OCI-M1 (cell line): ENCODE measurements at regions not wholly inside any gene's neighbourhood (a gene's known extent, or its start where the extent isn't known, plus 50 kb on each side); places are given as distances from the start of the nearest gene placed in this dataset.
"Not testable (repeated sequence)": the region's sequence is repeated elsewhere in the genome, so short reads cannot be mapped to it uniquely, and the experiment has no call there.

Experiments used
- DNase-seq: peaks from one replicate; lab custom pipeline; 2025; lab: John Stamatoyannopoulos, UW

DNA sequence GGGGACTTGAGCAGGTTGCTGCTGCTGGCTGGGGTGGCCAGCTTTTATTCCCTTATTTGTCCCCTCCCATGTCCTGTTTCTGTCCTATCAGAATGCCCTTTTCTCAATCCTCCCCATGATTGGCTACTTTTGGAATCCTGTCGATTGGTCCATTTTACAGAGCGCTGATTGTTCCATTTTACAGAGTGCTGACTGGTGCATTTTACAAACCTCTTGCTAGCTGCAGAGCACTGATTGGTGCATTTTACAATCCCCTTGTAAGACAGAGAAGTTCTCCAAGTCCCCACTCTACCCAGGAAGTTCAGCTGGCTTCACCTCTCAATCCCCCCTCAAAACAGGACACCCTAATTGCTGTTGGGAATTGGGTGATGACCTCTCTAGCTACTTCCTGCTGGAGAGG, 608.0 kb downstream of the C12orf50 start:
- not testable (repeated sequence) for DNase-seq

DNA sequence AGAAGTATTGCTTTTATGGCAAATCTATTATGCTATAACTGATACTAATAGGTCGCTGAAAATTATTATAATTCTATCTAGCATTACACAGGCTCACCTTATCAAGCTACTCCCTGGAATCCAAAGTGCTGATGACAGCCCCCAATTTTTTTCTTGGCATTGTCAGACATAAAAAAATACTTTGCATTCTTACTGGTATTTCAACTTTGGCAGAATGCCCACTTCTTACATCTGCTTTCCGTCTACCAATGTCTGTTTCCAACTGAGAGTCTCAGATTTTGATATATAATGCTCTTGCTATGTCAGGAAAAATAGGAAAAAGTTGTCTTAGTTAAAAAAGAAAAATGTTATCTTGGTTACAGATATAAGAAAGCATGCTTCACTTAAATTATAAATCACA, 615.4 kb downstream of the C12orf50 start:
- no peak for DNase-seq

DNA sequence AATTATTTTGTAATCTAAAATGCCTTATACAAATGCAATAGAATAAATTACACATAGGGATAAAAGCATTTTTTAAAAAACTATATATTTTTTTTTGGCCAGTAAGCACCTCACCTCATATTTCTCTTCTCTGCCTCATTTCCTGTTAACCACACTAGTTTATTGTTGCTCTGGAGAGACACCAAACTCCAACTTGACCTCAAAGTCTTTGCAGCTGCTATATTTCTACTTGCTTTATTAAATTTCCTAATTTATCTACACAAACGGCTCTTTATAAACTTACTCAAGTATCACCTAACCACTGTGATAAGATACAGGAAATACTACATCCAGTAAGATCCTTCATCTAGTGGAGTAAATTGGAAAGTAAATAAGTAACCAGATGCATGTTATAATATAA, 622.3 kb downstream of the C12orf50 start:
- DNase-seq: no peak

DNA sequence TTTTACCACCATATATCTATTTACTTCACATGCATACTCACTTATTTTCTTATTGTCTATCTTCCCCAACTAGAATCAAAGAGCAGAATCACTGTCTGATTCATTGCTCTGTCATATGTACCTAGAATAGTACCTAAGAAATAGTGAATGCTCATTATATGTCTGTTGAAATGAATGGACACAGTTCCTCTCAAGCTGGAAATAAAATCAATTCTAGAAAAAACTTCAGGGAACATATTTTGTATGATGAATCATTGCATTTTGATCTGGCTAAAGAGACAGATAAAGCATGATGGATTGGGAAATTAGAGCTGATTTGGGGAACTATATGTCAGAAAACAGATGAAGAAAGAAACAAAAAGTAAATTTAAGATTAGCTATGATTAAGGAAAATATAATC, 623.3 kb downstream of the C12orf50 start:
- no peak for DNase-seq

DNA sequence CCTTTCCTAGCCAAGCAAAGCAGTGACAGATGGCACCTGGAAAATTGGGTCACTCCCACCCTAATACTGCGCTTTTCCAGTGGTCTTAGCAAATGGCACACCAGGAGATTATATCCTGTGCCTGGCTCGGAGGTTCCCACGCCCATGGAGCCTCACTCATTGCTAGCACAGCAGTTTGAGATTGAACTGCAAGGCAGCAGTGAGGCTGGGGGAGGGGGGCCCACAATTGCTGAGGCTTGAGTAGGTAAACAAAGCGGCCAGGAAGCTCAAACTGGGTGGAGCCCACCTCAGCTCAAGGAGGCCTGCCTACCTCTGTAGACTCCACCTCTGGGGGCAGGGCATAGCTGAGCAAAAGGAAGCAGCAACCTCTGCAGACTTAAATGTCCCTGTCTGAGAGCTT, 635.0 kb downstream of the C12orf50 start:
- DNase-seq: not testable (repeated sequence)

DNA sequence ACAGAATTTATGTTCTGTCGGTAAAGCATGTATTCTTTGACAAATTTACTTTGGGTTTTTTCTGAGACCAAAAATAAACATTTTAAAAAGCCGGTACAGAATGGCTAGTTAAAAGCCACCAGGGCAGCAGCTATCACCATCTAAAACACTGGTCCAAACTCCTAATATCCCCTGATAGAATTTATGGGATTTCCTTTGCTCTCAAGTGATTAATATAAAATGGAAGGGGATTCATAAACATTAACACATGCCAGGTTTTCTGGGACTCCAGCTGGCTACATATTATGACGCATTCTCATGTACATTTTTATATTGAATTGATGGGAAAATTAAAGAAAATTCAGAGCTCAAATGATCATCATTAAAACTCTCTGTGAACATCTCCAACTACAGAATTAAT, 640.8 kb downstream of the C12orf50 start:
- no peak for DNase-seq

DNA sequence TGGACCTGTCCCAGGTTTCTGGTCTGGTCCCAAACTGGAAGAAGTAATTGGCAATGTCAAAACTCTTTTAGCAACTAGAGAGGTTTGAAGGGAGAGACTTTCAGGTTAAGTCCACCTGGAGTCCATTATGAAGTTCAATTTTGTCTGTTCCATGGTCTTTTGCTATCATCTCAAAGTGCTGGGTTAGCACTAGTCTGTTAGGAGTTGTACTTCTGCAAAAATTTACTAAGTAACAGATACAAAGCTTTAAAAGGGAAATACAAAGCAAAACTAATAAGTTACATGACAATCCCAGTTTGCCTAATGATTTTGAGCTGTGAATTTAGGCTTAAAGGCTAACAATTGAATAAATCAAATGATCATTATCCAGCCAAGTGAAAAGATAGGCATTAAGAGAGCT, 643.9 kb downstream of the C12orf50 start:
- DNase-seq: no peak

DNA sequence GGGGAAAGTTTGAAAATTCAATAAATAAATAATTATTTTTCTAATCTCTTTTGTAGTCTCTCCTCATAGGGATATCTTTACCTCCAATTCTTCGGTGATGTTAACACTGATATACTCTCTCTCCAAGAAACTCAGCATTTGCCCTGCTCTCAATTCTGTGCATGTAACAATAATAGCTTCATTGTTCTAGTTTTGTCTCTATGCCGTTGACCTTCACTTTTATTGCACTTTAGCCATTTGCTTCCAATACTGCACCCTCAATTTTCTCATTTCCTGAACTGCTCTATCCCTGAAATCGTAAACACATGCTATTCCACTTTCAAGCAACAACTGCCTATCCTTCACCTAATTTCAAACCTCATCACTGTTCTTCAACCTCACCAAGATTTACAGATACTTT, 645.0 kb downstream of the C12orf50 start:
- DNase-seq: no peak

DNA sequence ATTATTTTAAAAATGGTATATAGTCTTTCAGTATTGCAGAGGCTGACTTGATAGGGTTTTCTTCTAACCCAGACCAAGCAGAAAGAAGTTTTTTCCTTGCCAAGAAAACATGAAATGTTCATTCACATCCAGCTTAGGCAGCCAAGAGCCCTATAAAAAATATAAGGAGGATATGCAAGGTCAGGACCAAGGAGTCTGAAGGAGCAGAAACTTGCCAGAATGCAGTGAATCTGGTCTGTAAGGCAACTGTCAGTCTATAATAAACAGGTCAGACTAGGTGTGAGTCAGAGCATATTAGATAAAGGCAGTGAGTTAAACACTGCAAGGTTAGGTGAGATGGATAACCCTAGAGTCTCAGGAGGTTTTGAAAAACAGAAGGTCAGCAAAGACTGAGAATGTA, 645.5 kb downstream of the C12orf50 start:
- no peak for DNase-seq

DNA sequence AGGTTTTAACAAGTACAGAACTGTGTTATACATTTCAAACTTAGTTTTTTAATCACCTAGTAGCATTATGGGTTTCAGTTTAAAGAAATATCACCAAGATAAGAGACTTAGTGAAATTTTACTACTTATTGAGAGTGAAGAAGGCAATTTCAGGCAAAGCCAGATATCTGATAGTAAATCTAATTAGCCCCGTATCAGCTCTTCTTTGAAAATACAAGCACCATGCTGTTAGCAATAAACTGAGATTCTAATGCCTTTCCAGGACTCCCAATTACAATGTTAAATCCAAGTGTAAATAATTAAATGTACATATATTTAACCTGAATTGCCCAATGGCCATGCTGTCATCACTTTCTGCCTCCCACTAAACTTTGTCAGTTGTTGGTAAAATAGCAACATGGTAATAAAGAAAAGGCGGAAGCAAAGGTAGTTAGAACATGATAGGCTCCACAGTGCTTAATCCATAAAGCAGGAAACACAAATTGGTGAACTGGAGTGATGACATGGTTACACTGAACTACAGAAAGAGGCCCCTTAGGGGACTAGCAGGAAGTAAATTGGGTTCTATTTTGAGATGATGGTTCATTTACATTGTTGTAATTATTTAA, 646.1 kb downstream of the C12orf50 start:
- DNase-seq: no peak

DNA sequence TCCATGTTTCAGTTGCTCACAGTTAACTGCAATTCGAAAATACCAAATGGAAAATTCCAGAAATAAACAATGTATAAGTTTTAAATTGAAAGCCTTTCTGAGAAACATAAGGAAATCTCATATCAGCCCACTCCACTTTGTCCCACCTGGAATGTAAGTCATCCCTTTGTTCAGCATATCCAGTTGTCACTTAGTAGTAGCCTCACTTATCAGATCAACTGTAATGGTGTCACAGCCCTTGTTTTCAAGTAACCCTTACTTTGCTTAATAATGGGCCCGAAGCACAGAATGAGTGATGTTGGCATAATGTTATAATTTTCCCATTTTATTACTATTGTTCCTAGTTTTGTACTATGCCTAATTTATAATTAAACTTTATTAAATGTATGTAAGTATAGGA, 646.8 kb downstream of the C12orf50 start:
- no peak for DNase-seq

DNA sequence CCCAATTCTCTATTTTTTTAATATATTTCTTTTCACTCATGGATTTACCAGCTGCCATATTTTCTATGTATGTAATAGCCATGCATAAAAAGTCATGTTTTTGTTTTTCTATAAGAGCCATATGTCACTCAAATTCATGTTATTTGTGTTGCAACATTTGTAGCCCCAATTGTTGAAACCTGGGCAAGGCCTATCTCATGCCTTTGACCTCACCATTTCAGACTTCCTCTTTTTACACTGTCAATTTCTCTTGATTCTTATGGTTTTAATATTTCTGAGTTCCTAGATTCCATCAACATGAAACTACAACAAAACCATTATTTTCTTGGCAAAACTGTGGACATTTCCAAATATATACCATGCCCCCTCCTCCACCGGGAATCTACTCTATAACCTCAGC, 647.5 kb downstream of the C12orf50 start:
- peak; percentile 74 for DNase-seq

DNA sequence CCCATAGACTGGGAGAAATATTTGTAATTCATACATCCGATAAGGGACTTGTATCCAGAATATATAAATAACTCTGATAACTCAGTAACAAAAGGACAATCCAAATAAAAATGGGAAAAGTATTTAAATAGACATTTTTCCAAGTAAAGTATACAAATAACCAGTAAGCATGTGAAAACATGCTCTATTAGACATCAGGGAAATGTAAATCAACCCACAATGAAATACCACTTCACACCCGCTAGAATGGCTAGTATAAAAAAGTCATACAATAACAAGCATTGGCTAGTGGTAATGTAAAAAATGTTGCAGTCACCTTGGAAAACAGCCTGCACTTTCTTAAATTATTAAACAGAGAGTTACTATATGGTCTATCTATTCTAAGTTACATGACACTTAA, 650.7 kb downstream of the C12orf50 start:
- DNase-seq: no peak

DNA sequence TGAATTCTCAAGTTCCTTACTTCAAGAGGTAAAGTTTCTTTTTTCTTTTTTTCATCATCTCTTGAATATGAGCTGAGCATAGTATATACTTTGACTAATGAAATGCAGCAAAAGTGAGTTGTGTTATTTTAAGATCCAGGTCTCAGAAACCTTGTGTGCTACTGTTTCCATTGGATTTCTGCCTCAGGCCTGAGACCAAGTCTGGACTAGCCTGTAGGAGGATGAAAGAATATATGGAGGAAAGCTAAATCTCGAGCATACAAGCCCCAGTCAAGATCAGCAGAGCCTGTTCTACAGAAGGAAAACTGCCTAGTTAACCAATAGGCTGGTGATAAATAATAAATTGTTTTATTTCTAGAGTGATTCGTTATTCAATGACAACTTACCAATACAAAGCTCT, 652.5 kb downstream of the C12orf50 start:
- DNase-seq: no peak

DNA sequence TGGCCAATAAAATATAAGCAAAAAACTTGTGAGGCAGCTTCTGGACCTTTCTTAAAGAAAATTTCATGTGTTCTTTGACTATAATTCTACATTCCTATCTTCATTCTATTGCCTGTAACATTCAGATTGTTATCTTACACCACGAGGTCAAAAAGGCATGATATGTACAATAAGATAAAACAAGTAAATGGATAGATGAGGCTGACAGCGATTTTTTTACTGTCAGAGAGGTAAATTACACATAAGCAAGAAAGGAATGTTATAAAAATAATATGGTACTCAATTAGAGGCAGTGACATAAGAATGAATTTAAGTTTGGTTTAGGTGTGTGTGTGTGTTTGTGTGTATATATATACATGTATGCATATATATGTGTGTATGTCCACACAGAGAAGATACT, 660.0 kb downstream of the C12orf50 start:
- DNase-seq: no peak

DNA sequence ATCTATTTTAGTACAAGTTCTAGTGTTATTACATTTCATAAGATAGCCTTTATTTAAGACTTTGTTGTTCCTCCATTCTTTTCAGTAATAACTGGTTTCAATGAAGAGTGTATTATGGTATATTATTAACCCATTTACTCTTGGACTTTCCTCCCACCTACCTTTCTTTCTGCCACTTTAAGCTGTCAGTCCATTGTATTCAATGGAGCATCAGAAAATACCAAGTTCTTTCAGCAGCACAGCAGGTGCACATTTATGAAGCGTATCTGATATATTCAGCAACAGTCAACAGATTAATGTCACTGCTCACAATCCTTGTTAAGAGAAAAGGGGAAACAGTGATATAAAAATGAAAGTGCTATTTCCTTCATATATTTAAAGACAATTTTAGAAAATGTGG, 660.9 kb downstream of the C12orf50 start:
- DNase-seq: no peak

DNA sequence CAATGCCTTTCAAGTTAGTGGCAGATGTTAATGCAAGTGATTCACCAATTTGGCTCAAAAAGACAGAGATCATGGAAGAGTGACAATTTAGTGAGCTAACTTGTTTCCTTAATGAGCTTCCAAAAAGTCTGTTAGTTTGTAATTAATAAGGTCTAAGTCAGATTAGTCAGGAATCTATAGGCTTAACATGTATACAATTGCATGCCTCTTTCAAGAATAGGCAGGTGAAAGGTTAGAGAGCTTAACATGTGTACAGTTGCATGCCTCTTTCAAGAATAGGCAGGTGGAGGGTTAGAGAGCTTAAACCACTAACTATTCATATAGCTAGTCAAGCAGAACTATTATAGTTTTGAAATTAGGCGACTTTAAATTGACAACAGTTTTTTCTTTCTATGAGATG, 663.8 kb downstream of the C12orf50 start:
- no peak for DNase-seq

DNA sequence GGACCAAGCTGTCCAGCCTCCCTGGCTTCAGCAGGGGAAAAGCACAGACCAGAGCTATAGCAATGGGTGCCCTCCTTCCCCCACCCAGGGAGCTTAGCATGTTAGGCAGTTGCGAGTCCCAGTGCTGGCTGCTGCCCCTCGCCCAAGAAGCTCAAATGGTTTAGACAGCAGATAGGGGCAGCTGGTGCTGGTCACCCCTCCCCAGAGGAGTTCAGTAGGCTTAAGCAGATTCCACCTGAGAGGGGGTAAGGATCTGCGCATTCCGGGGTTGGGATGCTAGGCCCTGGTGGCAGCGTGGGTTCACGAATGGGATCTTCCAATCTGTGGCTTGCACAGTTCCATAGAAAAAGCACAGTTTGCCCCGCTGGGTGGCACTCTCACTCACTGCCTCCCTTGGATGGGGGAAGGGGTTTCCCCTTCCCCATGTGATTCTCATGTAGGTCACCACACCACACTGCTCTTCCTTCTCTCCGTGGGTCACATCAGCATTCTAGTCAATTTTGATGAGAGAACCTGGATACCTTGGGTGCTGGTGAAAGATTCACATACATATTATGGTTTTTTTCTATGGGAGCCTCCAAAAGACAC, 665.6 kb downstream of the C12orf50 start:
- DNase-seq: no peak

DNA sequence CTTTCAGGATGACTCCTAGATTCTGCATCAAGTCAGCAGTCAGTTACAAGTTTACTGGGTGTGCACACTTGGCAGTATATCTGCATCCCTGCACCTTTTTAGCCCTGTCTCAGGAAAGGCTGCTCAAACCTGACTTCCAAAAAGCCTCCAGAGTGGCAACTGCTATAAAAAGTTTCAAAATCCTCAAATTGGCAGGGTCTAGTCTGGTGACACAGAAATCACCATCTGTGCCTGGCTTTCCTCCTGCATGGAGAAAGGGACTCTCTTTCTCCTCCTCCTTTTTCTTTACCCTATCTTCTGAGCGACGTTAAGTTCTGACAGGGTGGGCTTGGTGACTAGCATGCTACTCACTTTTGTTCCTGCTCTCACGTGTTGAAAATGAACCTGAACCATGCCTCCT, 679.5 kb downstream of the C12orf50 start:
- DNase-seq: no peak

DNA sequence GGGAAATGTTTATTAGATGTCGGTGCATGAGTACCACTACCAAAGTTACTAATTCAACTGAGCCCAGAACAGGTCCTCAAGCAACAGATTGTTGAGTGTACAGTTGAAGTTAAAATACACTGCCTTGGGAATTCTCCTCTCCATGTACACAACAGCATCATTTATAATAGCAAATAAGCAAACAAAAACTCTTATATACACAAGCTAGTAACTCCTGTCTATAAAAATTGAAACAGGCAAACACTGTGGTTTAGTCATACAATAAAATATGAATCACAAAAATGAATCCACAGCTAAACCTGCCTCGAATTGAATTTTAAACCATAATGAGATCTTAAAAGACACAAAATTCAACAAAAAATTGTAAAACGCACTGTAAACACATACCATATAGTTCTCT, 681.1 kb downstream of the C12orf50 start:
- DNase-seq: no peak

DNA sequence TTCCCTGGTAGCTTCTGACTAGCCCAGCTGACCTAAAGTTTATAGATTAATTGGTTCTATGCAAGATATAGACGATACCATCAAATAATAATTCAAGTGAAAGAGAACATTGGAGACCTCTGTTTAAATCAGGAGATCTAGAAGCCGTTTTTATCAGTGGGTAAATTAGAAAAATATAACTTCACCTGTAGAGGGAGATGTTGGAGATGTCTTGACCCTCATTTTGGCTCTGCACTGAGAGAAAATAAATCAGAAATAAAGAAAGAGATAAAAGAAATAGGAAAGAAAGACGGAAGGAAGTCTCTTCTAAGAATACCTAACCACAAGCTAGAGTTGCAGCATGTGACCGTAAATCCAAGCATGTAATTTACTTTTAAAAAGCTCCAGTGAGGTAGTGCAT, 684.5 kb downstream of the C12orf50 start:
- peak; percentile 55 for DNase-seq

DNA sequence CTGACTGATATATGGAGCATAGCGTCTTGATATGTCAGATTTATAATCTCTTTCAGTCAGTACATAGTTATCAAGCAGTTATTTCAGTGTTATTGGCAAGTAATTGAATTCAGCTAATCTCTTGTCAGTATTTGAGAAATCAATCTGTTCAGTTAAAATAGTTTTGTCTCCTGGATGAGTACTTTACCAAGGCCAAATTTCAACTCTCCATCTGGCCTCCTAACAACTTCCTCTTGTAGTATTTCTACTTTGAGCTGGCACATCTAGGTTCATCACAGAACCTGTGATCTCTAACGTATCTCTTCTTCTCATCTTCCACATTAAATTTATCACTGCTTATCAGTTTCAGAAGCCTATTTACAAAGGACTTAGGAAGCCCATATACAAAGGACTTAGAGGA, 690.5 kb downstream of the C12orf50 start:
- DNase-seq: no peak

DNA sequence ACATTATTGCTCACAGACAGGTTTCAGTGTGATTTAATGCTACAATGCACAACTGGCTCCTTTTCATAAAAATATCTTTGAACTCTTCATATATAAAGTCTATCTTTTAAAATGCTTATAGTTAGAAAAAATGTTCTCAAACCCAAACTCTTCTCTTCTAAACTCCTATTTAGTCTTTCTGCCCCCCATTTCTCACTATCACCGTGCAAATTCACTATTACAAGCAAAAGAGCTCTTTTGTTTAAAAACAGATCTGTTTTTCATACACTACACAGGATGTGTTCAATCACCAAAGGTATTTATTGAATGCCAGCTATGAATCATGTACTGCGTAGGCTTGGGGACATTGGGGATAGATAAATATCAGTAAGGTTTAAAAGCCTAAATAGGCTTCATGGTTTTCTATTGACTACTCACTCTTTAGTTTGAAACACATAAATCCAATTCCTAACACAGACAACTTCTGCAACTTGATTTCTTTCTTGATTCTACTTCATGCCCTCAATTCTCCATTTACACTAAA, 692.3 kb downstream of the C12orf50 start:
- no peak for DNase-seq
